HG02588 (cell line): ENCODE measurements at regions not wholly inside any gene's neighbourhood (a gene's known extent, or its start where the extent isn't known, plus 50 kb on each side); places are given as distances from the start of the nearest gene placed in this dataset.

Experiments used
- ATAC-seq: cut with Tn5 transposase; IDR thresholded peaks from one replicate; pipeline ENCODE4 v1.9.1; 2021; ENCODE audit warnings: mild to moderate bottlenecking, moderate library complexity; ENCODE audit not compliant: unreplicated experiment

- no peak for ATAC-seq
Observed at GRCh38 chr1:199264911-199265310, 626.1 kb downstream of the PTPRC start.

GRCh38 chr1:199265319-199265718 is 626.5 kb downstream of the PTPRC start:
- ATAC-seq = no peak

GRCh38 chr1:199269241-199269640 is 630.4 kb downstream of the PTPRC start:
- no peak for ATAC-seq

- no peak for ATAC-seq
Observed at GRCh38 chr1:199272139-199272544, 633.3 kb downstream of the PTPRC start.

- ATAC-seq = peak; percentile 73
Observed at GRCh38 chr1:199272628-199273086, 633.8 kb downstream of the PTPRC start.

- no peak for ATAC-seq
Observed at GRCh38 chr1:199273837-199274379, 635.1 kb downstream of the PTPRC start.

- ATAC-seq = no peak
Observed at GRCh38 chr1:199279067-199279466, 640.2 kb downstream of the PTPRC start.

- peak; percentile 83 for ATAC-seq
Observed at GRCh38 chr1:199279872-199280645, 641.2 kb downstream of the PTPRC start.

GRCh38 chr1:199282751-199283305 is 644.0 kb downstream of the PTPRC start:
- ATAC-seq = no peak

GRCh38 chr1:199283794-199284193 is 645.0 kb downstream of the PTPRC start:
- ATAC-seq = no peak

- ATAC-seq = no peak
Observed at GRCh38 chr1:199287206-199287605, 648.4 kb downstream of the PTPRC start.

GRCh38 chr1:199287647-199288046 is 648.8 kb downstream of the PTPRC start:
- ATAC-seq = no peak

- no peak for ATAC-seq
Observed at GRCh38 chr1:199290186-199290585, 651.3 kb downstream of the PTPRC start.

- ATAC-seq = no peak
Observed at GRCh38 chr1:199291022-199291740, 652.3 kb downstream of the PTPRC start.

GRCh38 chr1:199292896-199293295 is 654.1 kb downstream of the PTPRC start:
- ATAC-seq = no peak

- ATAC-seq = no peak
Observed at GRCh38 chr1:199295107-199295506, 656.3 kb downstream of the PTPRC start.

- no peak for ATAC-seq
Observed at GRCh38 chr1:199297174-199297573, 658.3 kb downstream of the PTPRC start.

GRCh38 chr1:199297887-199298286 is 659.0 kb downstream of the PTPRC start:
- ATAC-seq = no peak

GRCh38 chr1:199298825-199299224 is 660.0 kb downstream of the PTPRC start:
- no peak for ATAC-seq

GRCh38 chr1:199301472-199302217 is 662.8 kb downstream of the PTPRC start:
- ATAC-seq = no peak

GRCh38 chr1:199302554-199302953 is 663.7 kb downstream of the PTPRC start:
- no peak for ATAC-seq
